GM06990 (cell line): ENCODE measurements at regions not wholly inside any gene's neighbourhood (a gene's known extent, or its start where the extent isn't known, plus 50 kb on each side); places are given as distances from the start of the nearest gene placed in this dataset.
"Not testable (repeated sequence)": the region's sequence is repeated elsewhere in the genome, so short reads cannot be mapped to it uniquely, and the experiment has no call there.

Source experiments
- DNase-seq: peaks from one replicate; pipeline ENCODE4 v3.0.0-alpha.2; 2011; ENCODE audit not compliant: insufficient read length; ENCODE audit errors: extremely low read depth
- H3K27me3 ChIP-seq: replicated peaks from 2 replicates; pipeline ENCODE4 v1.6.0; 2011; ENCODE audit warnings: low read length; ENCODE audit not compliant: control insufficient read depth, insufficient read depth
- H3K36me3 ChIP-seq: 2 replicates; pipeline ENCODE4 v1.5.1; 2011; ENCODE audit warnings: low read length; ENCODE audit not compliant: control insufficient read depth, insufficient read depth
- H3K4me3 ChIP-seq: replicated peaks from 2 replicates; pipeline ENCODE4 v1.5.1; 2011; ENCODE audit warnings: low read depth, mild to moderate bottlenecking, control low read depth, low read length

GRCh38 chr2:111435553-111436310, 315.0 kb downstream of the BCL2L11 start:
- not testable (repeated sequence) for H3K4me3 ChIP-seq, H3K36me3 ChIP-seq, H3K27me3 ChIP-seq, DNase-seq

- DNase-seq, H3K36me3 ChIP-seq, H3K4me3 ChIP-seq, H3K27me3 ChIP-seq: not testable (repeated sequence)
Measured at GRCh38 chr2:111436411-111436810, 315.7 kb downstream of the BCL2L11 start.

DNA sequence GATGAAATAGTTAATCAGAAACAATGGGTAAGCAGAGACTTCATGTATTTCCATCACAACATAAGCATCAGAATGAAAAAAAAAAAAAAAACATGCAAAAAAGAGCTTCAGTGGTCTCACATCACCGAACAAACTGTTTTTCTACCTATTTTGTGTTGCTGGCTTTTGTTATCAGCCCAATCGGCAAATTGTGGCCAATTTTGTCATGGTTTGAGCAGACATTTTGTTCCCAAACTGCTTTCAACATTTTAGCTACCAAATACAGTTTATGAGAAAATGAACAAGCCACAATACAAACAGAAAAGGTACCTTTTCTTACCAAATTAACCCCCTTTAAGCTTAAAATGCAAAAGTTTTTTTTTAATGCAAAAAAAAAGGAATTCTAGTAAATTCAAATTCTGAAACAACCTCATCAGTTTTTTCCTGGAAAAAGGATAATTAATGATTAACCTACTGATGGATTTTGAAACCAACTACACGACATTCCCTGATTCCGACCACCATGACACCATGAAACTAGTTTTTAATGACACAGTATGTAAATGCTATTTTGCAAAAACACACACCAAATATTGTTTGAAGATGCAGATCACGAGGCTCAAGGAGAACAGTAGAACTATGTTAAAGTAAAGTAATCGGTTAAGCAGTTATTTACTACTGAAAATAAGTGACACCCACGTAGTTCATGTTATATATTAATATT, 316.7 kb downstream of the BCL2L11 start:
- not testable (repeated sequence) for DNase-seq, H3K4me3 ChIP-seq, H3K36me3 ChIP-seq, H3K27me3 ChIP-seq

GRCh38 chr2:111438161-111438560, 317.4 kb downstream of the BCL2L11 start:
- not testable (repeated sequence) for H3K4me3 ChIP-seq, DNase-seq, H3K36me3 ChIP-seq, H3K27me3 ChIP-seq

GRCh38 chr2:111439237-111439636, 318.5 kb downstream of the BCL2L11 start:
- not testable (repeated sequence) for H3K4me3 ChIP-seq, H3K27me3 ChIP-seq, H3K36me3 ChIP-seq, DNase-seq

GRCh38 chr2:111441614-111442013, 320.9 kb downstream of the BCL2L11 start:
- not testable (repeated sequence) for H3K36me3 ChIP-seq, H3K4me3 ChIP-seq, DNase-seq, H3K27me3 ChIP-seq

DNA sequence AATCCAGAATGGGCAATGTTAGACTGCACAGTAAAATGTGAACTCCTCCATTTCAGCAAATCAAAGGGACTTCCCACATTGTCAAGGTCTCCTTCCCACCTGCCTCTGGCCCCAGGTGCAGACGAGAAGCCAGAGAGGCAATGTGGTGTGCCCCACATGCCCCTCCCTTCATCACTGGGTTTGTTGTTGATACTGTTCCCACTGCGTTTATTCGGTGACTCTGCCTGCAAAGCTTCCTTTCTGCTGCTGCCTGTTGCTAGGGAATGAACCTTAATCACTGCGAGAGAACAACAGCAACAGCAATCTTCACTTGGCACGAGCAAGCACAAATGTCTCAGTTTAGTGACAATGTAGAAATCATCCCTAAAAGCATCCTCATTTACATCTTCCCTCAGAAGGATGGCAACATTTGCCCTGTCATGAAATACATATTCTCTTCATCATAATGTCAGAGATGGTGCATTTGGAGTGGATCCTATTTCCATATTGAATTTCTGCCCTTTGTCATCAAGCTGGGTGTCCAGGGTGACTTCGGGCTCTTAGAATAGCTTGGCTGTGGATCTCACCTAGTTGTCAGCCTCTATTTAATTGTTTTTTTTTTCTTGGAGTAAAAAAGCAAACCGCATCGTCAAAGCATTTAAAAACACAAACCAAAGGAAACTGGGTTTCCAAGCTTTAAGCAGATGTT, 322.2 kb downstream of the BCL2L11 start:
- DNase-seq, H3K4me3 ChIP-seq, H3K27me3 ChIP-seq: not testable (repeated sequence)

GRCh38 chr2:111444516-111444915, 323.8 kb downstream of the BCL2L11 start:
- not testable (repeated sequence) for H3K4me3 ChIP-seq, H3K27me3 ChIP-seq, H3K36me3 ChIP-seq, DNase-seq

More for the DNA sequence above, 322.2 kb downstream of the BCL2L11 start:
- not testable (repeated sequence) for H3K36me3 ChIP-seq

GRCh38 chr2:111445191-111445929, 324.6 kb downstream of the BCL2L11 start:
- not testable (repeated sequence) for H3K4me3 ChIP-seq, H3K36me3 ChIP-seq, DNase-seq, H3K27me3 ChIP-seq

- not testable (repeated sequence) for DNase-seq, H3K4me3 ChIP-seq, H3K36me3 ChIP-seq, H3K27me3 ChIP-seq
Measured at GRCh38 chr2:111445941-111446340, 325.2 kb downstream of the BCL2L11 start.

DNA sequence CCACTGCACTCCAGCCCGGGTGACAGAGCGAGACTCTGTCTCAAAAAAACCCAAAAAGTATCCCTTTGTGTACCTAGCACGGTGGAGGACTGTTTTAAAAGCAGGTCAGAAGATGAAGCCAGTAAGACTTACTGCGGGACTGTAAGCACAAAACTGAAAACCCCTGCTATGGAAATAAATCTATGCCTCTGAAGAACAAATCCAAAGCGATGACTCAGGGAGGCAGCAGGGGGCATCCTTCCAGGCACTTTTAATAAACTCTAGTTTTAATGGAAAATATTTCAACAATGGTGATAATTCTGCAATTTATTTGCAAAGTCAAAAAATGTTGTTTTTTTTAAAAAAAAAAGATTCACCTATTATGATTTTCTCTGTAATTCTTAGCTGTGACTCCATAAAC, 326.8 kb downstream of the BCL2L11 start:
- H3K4me3 ChIP-seq, H3K36me3 ChIP-seq, DNase-seq, H3K27me3 ChIP-seq: not testable (repeated sequence)

- H3K36me3 ChIP-seq, H3K27me3 ChIP-seq, DNase-seq, H3K4me3 ChIP-seq: not testable (repeated sequence)
Measured at GRCh38 chr2:111448796-111449195, 328.1 kb downstream of the BCL2L11 start.

DNA sequence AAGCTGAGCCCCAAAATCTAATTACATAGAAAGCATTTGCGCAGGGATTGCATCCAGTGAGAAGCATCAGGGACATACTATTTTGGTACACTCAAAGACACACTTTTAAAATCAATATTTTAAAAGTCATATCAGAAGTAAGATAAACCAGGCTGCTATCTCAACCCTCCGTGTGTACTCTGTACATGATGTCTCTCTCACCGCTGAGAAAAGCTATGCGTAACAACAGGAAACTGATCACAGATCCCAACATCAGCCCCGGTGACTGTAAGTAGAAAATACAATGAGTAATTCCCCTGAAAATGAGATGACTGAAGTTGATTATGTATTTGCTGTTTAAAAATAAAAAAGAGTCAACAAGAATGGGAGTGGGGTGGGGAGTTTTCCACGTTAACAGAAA, 329.8 kb downstream of the BCL2L11 start:
- H3K4me3 ChIP-seq, H3K36me3 ChIP-seq, DNase-seq, H3K27me3 ChIP-seq: not testable (repeated sequence)
